Adrenal gland (tissue), 5 donors: ENCODE measurements at regions not wholly inside any gene's neighbourhood (a gene's known extent, or its start where the extent isn't known, plus 50 kb on each side); places are given as distances from the start of the nearest gene placed in this dataset.

ENCODE experiments used
- CTCF ChIP-seq, 6 experiments: fragments of 450-650 bp in 4 of 6; fragments of 200-600 bp in 2 of 6; sonication (generic) in 1 of 6; IDR thresholded peaks; 1 replicate in 5 of 6; 2 replicates in 1 of 6; pipeline versions ENCODE4 v1.5.1 to v1.8.0; 2016 to 2021; ENCODE audit warnings: antibody characterized with exemption in 6 of 6, mild to moderate bottlenecking in 2 of 6, moderate library complexity in 1 of 6
- POLR2A ChIP-seq, 2 donors: fragments of 450-650 bp; IDR thresholded peaks; one replicate each; pipeline ENCODE4 v1.6.1; 2017; ENCODE audit warnings: antibody characterized with exemption in 2 of 2, mild to moderate bottlenecking in 2 of 2, moderate library complexity in 1 of 2
- donor health status: DM: no; HTN: no; CAD: no.

- TF ChIP-seq CTCF (IDR thresholded peaks at IDR 0.05) (no peak), POLR2A (IDR thresholded peaks at IDR 0.05) (no peak)
Measured at GRCh38 chr4:64807821-64808220, 398.6 kb upstream of the TECRL start.
